IPS DF 6.9 (cell line): ENCODE measurements at regions not wholly inside any gene's neighbourhood (a gene's known extent, or its start where the extent isn't known, plus 50 kb on each side); places are given as distances from the start of the nearest gene placed in this dataset.

Experiments
- DNase-seq: peaks from one replicate; pipeline ENCODE4 v3.0.0-alpha.2; 2013; ENCODE audit warnings: low read depth, low spot score
- H3K27ac ChIP-seq: one replicate; pipeline ENCODE4 v1.5.1; 2013; ENCODE audit warnings: low read length, control low read depth
- H3K27me3 ChIP-seq: 2 replicates; pipeline ENCODE4 v1.6.1; 2013; ENCODE audit warnings: mild to moderate bottlenecking, low read length; ENCODE audit not compliant: control insufficient read depth, insufficient read depth
- H3K36me3 ChIP-seq: 2 replicates; pipeline ENCODE4 v1.6.1; 2013; ENCODE audit warnings: low read length; ENCODE audit not compliant: control insufficient read depth, insufficient read depth
- H3K4me1 ChIP-seq: 2 replicates; pipeline ENCODE4 v1.6.1; 2013; ENCODE audit warnings: low read length; ENCODE audit not compliant: control insufficient read depth, insufficient read depth
- H3K4me3 ChIP-seq: 2 replicates; pipeline ENCODE4 v1.5.1; 2013; ENCODE audit warnings: mild to moderate bottlenecking, low read length
- H3K9me3 ChIP-seq: 2 replicates; pipeline ENCODE4 v1.6.1; 2013; ENCODE audit warnings: low read length, inconsistent platforms; ENCODE audit not compliant: control insufficient read depth, insufficient read depth
- WGBS: extraction: QIAGEN DNeasy Blood & Tissue Kit; methylation state at CpG from one replicate; pipeline ENCODE4 v1.1.7; 2013; ENCODE audit warnings: mixed read lengths, missing lambda C conversion rate; ENCODE audit not compliant: insufficient read length, insufficient coverage; 5-methylcytosine and 5-hydroxymethylcytosine counted together

- no peaks in the 10 kb centered on the region for H3K4me1 ChIP-seq
- no peak overlapping the region for H3K4me3 ChIP-seq
- WGBS = no CpG with 5 or more reads among the region's 2 CpGs
- H3K27ac ChIP-seq = no peak overlapping the region
- DNase-seq = no peak
- H3K36me3 ChIP-seq = no peaks in the 10 kb centered on the region
- no peaks in the 10 kb centered on the region for H3K9me3 ChIP-seq
- no peaks in the 10 kb centered on the region for H3K27me3 ChIP-seq
Observed at GRCh38 chr18:65260030-65260429, 490.8 kb upstream of the CDH7 start.

GRCh38 chr18:65259403-65259802 is 491.4 kb upstream of the CDH7 start:
- H3K9me3 ChIP-seq = no peaks in the 10 kb centered on the region
- DNase-seq = no peak
- WGBS = no CpG with 5 or more reads among the region's 2 CpGs
- H3K4me3 ChIP-seq = no peak overlapping the region
- H3K27ac ChIP-seq = no peak overlapping the region
- no peaks in the 10 kb centered on the region for H3K4me1 ChIP-seq
- H3K27me3 ChIP-seq = no peaks in the 10 kb centered on the region
- no peaks in the 10 kb centered on the region for H3K36me3 ChIP-seq

GRCh38 chr18:65257149-65257548 is 493.7 kb upstream of the CDH7 start:
- Histone ChIP-seq H3K9me3 (no peaks in the 10 kb centered on the region), H3K36me3 (no peaks in the 10 kb centered on the region)
- WGBS = no CpG with 5 or more reads among the region's 1 CpG

GRCh38 chr18:65255417-65255816 is 495.4 kb upstream of the CDH7 start:
- Histone ChIP-seq H3K36me3 (no peaks in the 10 kb centered on the region), H3K4me3 (no peak overlapping the region), H3K27me3 (no peaks in the 10 kb centered on the region), H3K4me1 (no peaks in the 10 kb centered on the region), H3K27ac (no peak overlapping the region), H3K9me3 (no peaks in the 10 kb centered on the region)
- WGBS = no CpG with 5 or more reads among the region's 2 CpGs
- no peak for DNase-seq

More at GRCh38 chr18:65257149-65257548, 493.7 kb upstream of the CDH7 start:
- no peak overlapping the region for H3K4me3 ChIP-seq
- no peaks in the 10 kb centered on the region for H3K4me1 ChIP-seq
- no peak overlapping the region for H3K27ac ChIP-seq
- DNase-seq = peak; percentile 25
- H3K27me3 ChIP-seq = no peaks in the 10 kb centered on the region

GRCh38 chr18:65239787-65240186 is 511.0 kb upstream of the CDH7 start:
- no peak overlapping the region for H3K27ac ChIP-seq
- no peaks in the 10 kb centered on the region for H3K9me3 ChIP-seq
- DNase-seq = no peak
- no peak overlapping the region for H3K4me3 ChIP-seq
- H3K4me1 ChIP-seq = no peaks in the 10 kb centered on the region
- no peaks in the 10 kb centered on the region for H3K36me3 ChIP-seq
- no peaks in the 10 kb centered on the region for H3K27me3 ChIP-seq
- WGBS = 100% methylated on average over 1 of the region's 1 CpG

- H3K9me3 ChIP-seq = no peaks in the 10 kb centered on the region
- no peaks in the 10 kb centered on the region for H3K4me1 ChIP-seq
- WGBS = no CpG with 5 or more reads among the region's 7 CpGs
- no peaks in the 10 kb centered on the region for H3K27me3 ChIP-seq
- no peak overlapping the region for H3K4me3 ChIP-seq
- no peak for DNase-seq
- H3K36me3 ChIP-seq = no peaks in the 10 kb centered on the region
- H3K27ac ChIP-seq = no peak overlapping the region
Observed at GRCh38 chr18:65235966-65236624, 514.7 kb upstream of the CDH7 start.

- Histone ChIP-seq H3K4me3 (no peak overlapping the region), H3K9me3 (no peaks in the 10 kb centered on the region), H3K27ac (no peak overlapping the region), H3K4me1 (no peaks in the 10 kb centered on the region), H3K27me3 (no peaks in the 10 kb centered on the region), H3K36me3 (no peaks in the 10 kb centered on the region)
- no CpG with 5 or more reads among the region's 4 CpGs for WGBS
- DNase-seq = no peak
Observed at GRCh38 chr18:65230311-65230710, 520.5 kb upstream of the CDH7 start.

GRCh38 chr18:65227970-65228369 is 522.8 kb upstream of the CDH7 start:
- H3K4me3 ChIP-seq = no peak overlapping the region
- no peaks in the 10 kb centered on the region for H3K36me3 ChIP-seq
- H3K27me3 ChIP-seq = no peaks in the 10 kb centered on the region
- 100% methylated on average over 1 of the region's 3 CpGs for WGBS
- DNase-seq = no peak
- H3K27ac ChIP-seq = no peak overlapping the region
- H3K4me1 ChIP-seq = no peaks in the 10 kb centered on the region
- no peaks in the 10 kb centered on the region for H3K9me3 ChIP-seq

- Histone ChIP-seq H3K27me3 (no peaks in the 10 kb centered on the region), H3K4me1 (0 out of 2 replicates have a peak, but pooled peaks cover 1% of the 10 kb centered on the region), H3K4me3 (no peak overlapping the region), H3K9me3 (no peaks in the 10 kb centered on the region), H3K36me3 (no peaks in the 10 kb centered on the region), H3K27ac (no peak overlapping the region)
- WGBS = no CpG with 5 or more reads among the region's 1 CpG
- DNase-seq = no peak
Observed at GRCh38 chr18:65221736-65222135, 529.1 kb upstream of the CDH7 start.

GRCh38 chr18:65221115-65221514 is 529.7 kb upstream of the CDH7 start:
- Histone ChIP-seq H3K4me3 (no peak overlapping the region), H3K36me3 (no peaks in the 10 kb centered on the region), H3K4me1 (0 out of 2 replicates have a peak, but pooled peaks cover 1% of the 10 kb centered on the region), H3K27ac (no peak overlapping the region), H3K27me3 (no peaks in the 10 kb centered on the region), H3K9me3 (no peaks in the 10 kb centered on the region)
- no CpG with 5 or more reads among the region's 6 CpGs for WGBS
- no peak for DNase-seq

GRCh38 chr18:65215865-65216466 is 534.8 kb upstream of the CDH7 start:
- Histone ChIP-seq H3K4me1 (0 out of 2 replicates have a peak, but pooled peaks cover 1% of the 10 kb centered on the region), H3K27me3 (no peaks in the 10 kb centered on the region), H3K9me3 (no peaks in the 10 kb centered on the region), H3K4me3 (no peak overlapping the region), H3K36me3 (no peaks in the 10 kb centered on the region), H3K27ac (no peak overlapping the region)
- no peak for DNase-seq
- 100% methylated on average over 2 of the region's 11 CpGs for WGBS
